ENCODE measurements at regions not wholly inside any gene's neighbourhood (a gene's known extent, or its start where the extent isn't known, plus 50 kb on each side); places are given as distances from the start of the nearest gene placed in this dataset.

GRCh38 chr17:68175416-68175815 lies 72.4 kb upstream of the AMZ2 start (continued):
- TF ChIP-seq KDM5A (IDR thresholded peaks at IDR 0.05; ENCODE audit: low read length) (no peak), MAFK (IDR thresholded peaks at IDR 0.05; ENCODE audit: low read depth, low read length) (no peak), SUZ12 (IDR thresholded peaks at IDR 0.05; ENCODE audit: low read length) (no peak), E2F6 (IDR thresholded peaks at IDR 0.05) (no peak), EP300 (IDR thresholded peaks at IDR 0.05; ENCODE audit: borderline replicate concordance in 1 of 2, low read depth in 2 of 2, low read length in 2 of 2) (no peak)

All from H1 (cell line).